H1 (cell line): ENCODE measurements at regions not wholly inside any gene's neighbourhood (a gene's known extent, or its start where the extent isn't known, plus 50 kb on each side); places are given as distances from the start of the nearest gene placed in this dataset.

ENCODE experiments used
- CTCF ChIA-PET: fragments of 300-600 bp; sonication (Branson Sonifier 250); formaldehyde crosslinking; loops from one replicate; lab custom pipeline; 2021; ENCODE audit not compliant: partially characterized antibody; lab: Charles Lee
- POLR2A ChIA-PET: fragments of 300-600 bp; sonication (Branson Sonifier 250); formaldehyde crosslinking; loops from one replicate; lab custom pipeline; 2021; ENCODE audit warnings: inconsistent platforms; ENCODE audit not compliant: partially characterized antibody; lab: Charles Lee
- DNase-seq, 2 experiments: peaks; one replicate each; pipeline versions ENCODE4 v3.0.0 to v3.0.0-alpha.2; 2010 to 2022; ENCODE audit warnings: low spot score in 2 of 2, low read depth in 1 of 2, mixed read lengths in 1 of 2
- FAIRE-seq: peaks from 2 replicates; lab custom pipeline; 2011; peaks lifted over from hg19 to GRCh38; lab: Jason Lieb, UNC
- H2AFZ ChIP-seq: 2 replicates; pipeline ENCODE4 v1.8.1; 2012; ENCODE audit warnings: low read length, inconsistent platforms
- H2AK5ac ChIP-seq: 2 replicates; pipeline ENCODE4 v1.6.1; 2013; ENCODE audit warnings: low read depth, low read length
- H2BK120ac ChIP-seq: replicated peaks from 2 replicates; pipeline ENCODE3; 2013; ENCODE audit warnings: low read depth, low read length, inconsistent platforms
- H2BK12ac ChIP-seq: 2 replicates; pipeline ENCODE4 v1.6.1; 2013; ENCODE audit warnings: low read depth, low read length
- H2BK15ac ChIP-seq: 2 replicates; pipeline ENCODE4 v1.6.1; 2013; ENCODE audit warnings: low read length
- H2BK20ac ChIP-seq: 2 replicates; pipeline ENCODE4 v1.6.1; 2013; ENCODE audit warnings: low read length
- H2BK5ac ChIP-seq: 2 replicates; pipeline ENCODE4 v1.6.1; 2013; ENCODE audit warnings: low read depth, low read length
- H3K14ac ChIP-seq: 2 replicates; pipeline ENCODE4 v1.6.1; 2013; ENCODE audit warnings: inconsistent platforms; ENCODE audit not compliant: insufficient read length
- H3K18ac ChIP-seq: 2 replicates; pipeline ENCODE4 v1.6.1; 2013; ENCODE audit warnings: low read length; ENCODE audit errors: extremely low read depth
- H3K23ac ChIP-seq: 2 replicates; pipeline ENCODE4 v1.6.1; 2013; ENCODE audit warnings: inconsistent platforms; ENCODE audit not compliant: insufficient read length
- H3K23me2 ChIP-seq: 2 replicates; pipeline ENCODE4 v1.6.1; 2013; ENCODE audit warnings: low read depth, low read length
- H3K27ac ChIP-seq: 2 replicates; pipeline ENCODE4 v1.6.1; 2011; ENCODE audit warnings: low read depth, low read length, inconsistent platforms
- H3K27me3 ChIP-seq, 4 experiments: replicated peaks in 1 of 4; 1 replicate in 1 of 4; 2 replicates in 3 of 4; pipeline versions ENCODE4 v1.6.1 to v1.8.1; 2011 to 2013; ENCODE audit warnings: low read length in 3 of 4, mild to moderate bottlenecking in 3 of 4, inconsistent platforms in 2 of 4, mixed read lengths in 2 of 4, moderate library complexity in 1 of 4; ENCODE audit not compliant: control insufficient read depth in 3 of 4, insufficient read depth in 3 of 4; ENCODE audit errors: extremely low read depth in 1 of 4
- H3K36me3 ChIP-seq, 4 experiments: 2 replicates each; pipeline versions ENCODE4 v1.6.1 to v1.8.1; 2011 to 2013; ENCODE audit warnings: mild to moderate bottlenecking in 4 of 4, low read length in 3 of 4, moderate library complexity in 2 of 4, control low read depth in 1 of 4, inconsistent platforms in 1 of 4; ENCODE audit not compliant: insufficient read depth in 4 of 4, control insufficient read depth in 2 of 4
- H3K4ac ChIP-seq: replicated peaks from 2 replicates; pipeline ENCODE3; 2013; ENCODE audit warnings: low read length, low read depth, mixed read lengths, inconsistent platforms; ENCODE audit not compliant: insufficient read length
- H3K4me1 ChIP-seq, 4 experiments: replicated peaks in 1 of 4; 1 replicate in 1 of 4; 2 replicates in 3 of 4; pipeline versions ENCODE4 v1.6.1 to v1.8.1; 2011 to 2013; ENCODE audit warnings: low read length in 3 of 4, inconsistent platforms in 2 of 4, mixed read lengths in 1 of 4; ENCODE audit not compliant: insufficient read depth in 4 of 4, control insufficient read depth in 3 of 4
- H3K4me2 ChIP-seq, 2 experiments: 2 replicates each; pipeline versions ENCODE4 v1.6.1 to v1.8.1; 2011 to 2013; ENCODE audit warnings: low read depth in 2 of 2, low read length in 2 of 2, control low read depth in 1 of 2, inconsistent platforms in 1 of 2, mild to moderate bottlenecking in 1 of 2; ENCODE audit not compliant: insufficient read depth in 1 of 2
- H3K4me3 ChIP-seq, 4 experiments: fragments of 200-600, 300-600 bp in 1 of 4; sonication (generic), shearing (Covaris generic), sonication (Bioruptor Twin) in 1 of 4; 2 replicates each; pipeline versions ENCODE4 v1.5.1 to v1.8.1; 2011 to 2016; ENCODE audit warnings: low read length in 4 of 4, low read depth in 3 of 4, control low read depth in 2 of 4, inconsistent platforms in 2 of 4, mild to moderate bottlenecking in 2 of 4, mixed read lengths in 1 of 4, moderate library complexity in 1 of 4; ENCODE audit not compliant: insufficient read depth in 2 of 4; ENCODE audit errors: extremely low read depth in 1 of 4
- H3K56ac ChIP-seq: replicated peaks from 2 replicates; pipeline ENCODE3; 2013; ENCODE audit warnings: low read depth, mild to moderate bottlenecking, mixed read lengths, low read length, inconsistent platforms; ENCODE audit not compliant: insufficient read length
- H3K79me1 ChIP-seq: 2 replicates; pipeline ENCODE4 v1.6.1; 2013; ENCODE audit warnings: low read depth, low read length, control low read depth
- H3K79me2 ChIP-seq, 2 experiments: 2 replicates each; pipeline versions ENCODE4 v1.6.1 to v1.8.1; 2012 to 2013; ENCODE audit warnings: low read length in 2 of 2, mild to moderate bottlenecking in 2 of 2, inconsistent platforms in 1 of 2; ENCODE audit not compliant: insufficient read depth in 2 of 2, control insufficient read depth in 1 of 2
- H3K9ac ChIP-seq, 4 experiments: replicated peaks in 1 of 4; 1 replicate in 1 of 4; 2 replicates in 3 of 4; pipeline versions ENCODE4 v1.6.1 to v1.8.1; 2011 to 2013; ENCODE audit warnings: low read depth in 3 of 4, low read length in 3 of 4, control low read depth in 2 of 4, mild to moderate bottlenecking in 2 of 4, moderate library complexity in 2 of 4, inconsistent platforms in 1 of 4; ENCODE audit errors: extremely low read depth in 1 of 4
- H3K9me3 ChIP-seq, 2 experiments: 2 replicates each; pipeline versions ENCODE4 v1.6.1 to v1.8.1; 2012 to 2013; ENCODE audit warnings: mild to moderate bottlenecking in 2 of 2, moderate library complexity in 2 of 2, control low read depth in 1 of 2, inconsistent platforms in 1 of 2, low read depth in 1 of 2, low read length in 1 of 2, mixed read lengths in 1 of 2; ENCODE audit not compliant: insufficient read depth in 2 of 2
- H4K20me1 ChIP-seq, 2 experiments: replicated peaks in 1 of 2; 2 replicates each; pipeline versions ENCODE3 to v1.8.1; 2011 to 2013; ENCODE audit warnings: inconsistent platforms in 2 of 2, low read length in 2 of 2, mild to moderate bottlenecking in 1 of 2; ENCODE audit not compliant: insufficient read depth in 2 of 2, control insufficient read depth in 1 of 2
- H4K5ac ChIP-seq: 2 replicates; pipeline ENCODE4 v1.6.1; 2013; ENCODE audit warnings: low read length, low read depth, mixed read lengths, inconsistent platforms; ENCODE audit not compliant: insufficient read length
- H4K8ac ChIP-seq: 2 replicates; pipeline ENCODE4 v1.8.0; 2013; ENCODE audit warnings: mild to moderate bottlenecking, moderate library complexity, low read length, inconsistent platforms; ENCODE audit not compliant: insufficient read depth; ENCODE audit errors: extremely low read depth
- H4K91ac ChIP-seq: replicated peaks from 2 replicates; pipeline ENCODE3; 2013; ENCODE audit warnings: low read length, mixed read lengths, inconsistent platforms; ENCODE audit not compliant: insufficient read length
- EP300 ChIP-seq, 2 experiments: IDR thresholded peaks; 1 replicate in 1 of 2; 2 replicates in 1 of 2; pipeline ENCODE4 v1.6.1; 2011 to 2012; ENCODE audit warnings: low read depth in 2 of 2, low read length in 2 of 2, mild to moderate bottlenecking in 2 of 2, borderline replicate concordance in 1 of 2, inconsistent platforms in 1 of 2, moderate library complexity in 1 of 2
- KDM5A ChIP-seq: fragments of 200-600 bp; IDR thresholded peaks from 2 replicates; pipeline ENCODE4 v1.7.1; 2012; ENCODE audit warnings: mild to moderate bottlenecking, low read length, inconsistent platforms, mixed read lengths
- POU5F1 ChIP-seq: IDR thresholded peaks from 2 replicates; pipeline ENCODE4 v1.6.1; 2011; ENCODE audit warnings: low read depth, mild to moderate bottlenecking, low read length, moderate library complexity
- SAP30 ChIP-seq: fragments of 300-600 bp; sonication (generic); IDR thresholded peaks from 2 replicates; pipeline ENCODE4 v1.7.1; 2012; ENCODE audit warnings: low read length, moderate library complexity, mild to moderate bottlenecking, inconsistent platforms; ENCODE audit not compliant: insufficient read depth, insufficient replicate concordance
- SIRT6 ChIP-seq: IDR thresholded peaks from one replicate; pipeline ENCODE4 v1.7.1; 2012; ENCODE audit warnings: low read length, inconsistent platforms
- SP2 ChIP-seq: IDR thresholded peaks from 2 replicates; pipeline ENCODE4 v1.6.1; 2012; ENCODE audit warnings: mild to moderate bottlenecking, low read length, inconsistent platforms
- WGBS, 2 experiments: shearing (Covaris generic) in 1 of 2; methylation state at CpG; one replicate each; pipeline versions ENCODE4 v1.1.6 to v1.1.7; 2013 to 2015; ENCODE audit warnings: low lambda C conversion rate in 2 of 2, mixed read lengths in 2 of 2, inconsistent platforms in 1 of 2, low coverage in 1 of 2, missing lambda C conversion rate in 1 of 2; ENCODE audit not compliant: insufficient replicate concordance in 2 of 2, insufficient coverage in 1 of 2, insufficient read length in 1 of 2; ENCODE audit errors: extremely low coverage in 1 of 2, missing lambda C conversion rate in 1 of 2; 5-methylcytosine and 5-hydroxymethylcytosine counted together

DNA sequence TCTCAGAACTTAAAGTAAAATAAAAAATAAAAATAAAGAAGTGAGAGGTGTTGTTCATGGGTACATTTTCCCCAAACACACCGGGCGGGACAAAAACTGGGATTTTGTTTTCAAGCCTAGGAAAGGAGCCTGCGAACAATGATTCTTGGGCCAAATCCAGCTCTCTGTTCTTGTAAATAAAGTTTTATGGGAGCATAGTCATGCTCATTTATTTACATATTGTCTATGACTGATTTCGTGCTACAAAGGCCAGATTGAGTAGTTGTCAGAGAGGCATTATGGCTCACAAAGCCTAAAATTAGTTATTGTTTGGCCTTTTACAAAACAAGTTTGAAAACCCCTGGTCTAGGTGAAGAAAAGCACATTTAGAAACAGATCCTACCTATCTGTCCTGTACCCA is 821.0 kb upstream of the GRAMD2B start:
- Histone ChIP-seq H2AFZ (no peak overlapping the region), H3K79me1 (no peaks in the 10 kb centered on the region), H3K14ac (no peak overlapping the region), H3K4ac (no peak overlapping the region), H3K9me3 (no peaks in the 10 kb centered on the region), H4K91ac (no peak overlapping the region), H3K27me3 (no peaks in the 10 kb centered on the region), H4K8ac (no peak overlapping the region), H3K56ac (no peak overlapping the region), H2BK120ac (no peak overlapping the region), H3K4me3 (no peak overlapping the region), H3K36me3 (no peaks in the 10 kb centered on the region), H2BK12ac (no peak overlapping the region), H2AK5ac (no peak overlapping the region), H4K5ac (no peak overlapping the region), H2BK5ac (no peak overlapping the region), H3K18ac (no peak overlapping the region), H3K79me2 (no peaks in the 10 kb centered on the region), H3K4me1 (no peaks in the 10 kb centered on the region), H2BK15ac (no peak overlapping the region), H2BK20ac (no peak overlapping the region), H3K9ac (no peak overlapping the region), H3K23me2 (no peaks in the 10 kb centered on the region), H4K20me1 (no peaks in the 10 kb centered on the region), H3K23ac (no peak overlapping the region), H3K27ac (no peak overlapping the region), H3K4me2 (no peak overlapping the region)
- CTCF ChIA-PET, result no interaction called here
- POLR2A ChIA-PET, result no interaction called here
- TF ChIP-seq EP300 (IDR thresholded peaks at IDR 0.05; ENCODE audit: borderline replicate concordance in 1 of 2, low read depth in 2 of 2, low read length in 2 of 2) (no peak), KDM5A (no peak), SAP30 (no peak), SIRT6 (no peak), SP2 (no peak), POU5F1 (no peak)
- 84% methylated on average over 4 of the region's 4 CpGs; no CpG with 5 or more reads in 1 of the 2 experiments for WGBS, 2 experiments
- DNase-seq (no peak), FAIRE-seq (no peak)
